ENCODE measurements at regions not wholly inside any gene's neighbourhood (a gene's known extent, or its start where the extent isn't known, plus 50 kb on each side); places are given as distances from the start of the nearest gene placed in this dataset.

- H3K27me3 ChIP-seq (ENCODE audit: control insufficient read depth, low read length): no peaks in the 10 kb centered on the region
- no peaks in the 10 kb centered on the region for H3F3A ChIP-seq (ENCODE audit: control insufficient read depth, insufficient read depth)
- H3K79me2 ChIP-seq (ENCODE audit: control insufficient read depth, low read length): no peaks in the 10 kb centered on the region
- no peaks in the 10 kb centered on the region for H3K36me3 ChIP-seq (ENCODE audit: control insufficient read depth, low read length)
- H4K20me1 ChIP-seq (ENCODE audit: control insufficient read depth, insufficient read depth, low read depth, low read length): no peaks in the 10 kb centered on the region
- no peaks in the 10 kb centered on the region for H3K4me1 ChIP-seq (ENCODE audit: control insufficient read depth, low read length)
- no peak overlapping the region for H3K27ac ChIP-seq (ENCODE audit: low read depth, low read length)
- no peaks in the 10 kb centered on the region for H3K9me3 ChIP-seq (ENCODE audit: control insufficient read depth, insufficient read depth, low read length)
- no peak overlapping the region for H3K4me3 ChIP-seq (ENCODE audit: low read length)
- no peak for TF ChIP-seq CTCF (IDR thresholded peaks at IDR 0.05; ENCODE audit: low read depth, low read length, poor library complexity, severe bottlenecking)
- TF ChIP-seq EZH2phosphoT487 (IDR thresholded peaks at IDR 0.05; ENCODE audit: borderline replicate concordance, low read length): no peak
- H3K9me2 ChIP-seq (replicated peaks; ENCODE audit: control insufficient read depth, low read length): no peaks in the 10 kb centered on the region
- no peak overlapping the region for H3K4me2 ChIP-seq (ENCODE audit: low read length)
Measured at GRCh38 chr6:144744720-144745119, 459.6 kb downstream of the UTRN start.

- Histone ChIP-seq H4K20me1 (ENCODE audit: control insufficient read depth, insufficient read depth, low read depth, low read length) (no peaks in the 10 kb centered on the region), H3K9me3 (ENCODE audit: control insufficient read depth, insufficient read depth, low read length) (no peaks in the 10 kb centered on the region), H3K4me2 (ENCODE audit: low read length) (no peak overlapping the region), H3K27me3 (ENCODE audit: control insufficient read depth, low read length) (no peaks in the 10 kb centered on the region), H3K27ac (ENCODE audit: low read depth, low read length) (no peak overlapping the region), H3F3A (ENCODE audit: control insufficient read depth, insufficient read depth) (no peaks in the 10 kb centered on the region), H3K79me2 (ENCODE audit: control insufficient read depth, low read length) (no peaks in the 10 kb centered on the region), H3K36me3 (ENCODE audit: control insufficient read depth, low read length) (no peaks in the 10 kb centered on the region), H3K4me3 (ENCODE audit: low read length) (no peak overlapping the region), H3K4me1 (ENCODE audit: control insufficient read depth, low read length) (no peaks in the 10 kb centered on the region), H3K9me2 (replicated peaks; ENCODE audit: control insufficient read depth, low read length) (no peaks in the 10 kb centered on the region)
- TF ChIP-seq CTCF (IDR thresholded peaks at IDR 0.05; ENCODE audit: low read depth, low read length, poor library complexity, severe bottlenecking) (no peak), EZH2phosphoT487 (IDR thresholded peaks at IDR 0.05; ENCODE audit: borderline replicate concordance, low read length) (no peak)
Measured at GRCh38 chr6:144745439-144745838, 460.3 kb downstream of the UTRN start.

GRCh38 chr6:144746902-144747469, 461.9 kb downstream of the UTRN start:
- H3K4me1 ChIP-seq (ENCODE audit: control insufficient read depth, low read length): no peaks in the 10 kb centered on the region
- H4K20me1 ChIP-seq (ENCODE audit: control insufficient read depth, insufficient read depth, low read depth, low read length): no peaks in the 10 kb centered on the region
- no peaks in the 10 kb centered on the region for H3K79me2 ChIP-seq (ENCODE audit: control insufficient read depth, low read length)
- no peaks in the 10 kb centered on the region for H3K27me3 ChIP-seq (ENCODE audit: control insufficient read depth, low read length)
- H3F3A ChIP-seq (ENCODE audit: control insufficient read depth, insufficient read depth): no peaks in the 10 kb centered on the region
- no peak overlapping the region for H3K4me3 ChIP-seq (ENCODE audit: low read length)
- H3K9me2 ChIP-seq (replicated peaks; ENCODE audit: control insufficient read depth, low read length): no peaks in the 10 kb centered on the region
- TF ChIP-seq CTCF (IDR thresholded peaks at IDR 0.05; ENCODE audit: low read depth, low read length, poor library complexity, severe bottlenecking) (no peak), EZH2phosphoT487 (IDR thresholded peaks at IDR 0.05; ENCODE audit: borderline replicate concordance, low read length) (no peak)
- H3K4me2 ChIP-seq (ENCODE audit: low read length): no peak overlapping the region
- H3K27ac ChIP-seq (ENCODE audit: low read depth, low read length): no peak overlapping the region
- no peaks in the 10 kb centered on the region for H3K9me3 ChIP-seq (ENCODE audit: control insufficient read depth, insufficient read depth, low read length)
- H3K36me3 ChIP-seq (ENCODE audit: control insufficient read depth, low read length): no peaks in the 10 kb centered on the region
